ENCODE measurements at regions not wholly inside any gene's neighbourhood (a gene's known extent, or its start where the extent isn't known, plus 50 kb on each side); places are given as distances from the start of the nearest gene placed in this dataset.
"Not testable (repeated sequence)": the region's sequence is repeated elsewhere in the genome, so short reads cannot be mapped to it uniquely, and the experiment has no call there.

DNA sequence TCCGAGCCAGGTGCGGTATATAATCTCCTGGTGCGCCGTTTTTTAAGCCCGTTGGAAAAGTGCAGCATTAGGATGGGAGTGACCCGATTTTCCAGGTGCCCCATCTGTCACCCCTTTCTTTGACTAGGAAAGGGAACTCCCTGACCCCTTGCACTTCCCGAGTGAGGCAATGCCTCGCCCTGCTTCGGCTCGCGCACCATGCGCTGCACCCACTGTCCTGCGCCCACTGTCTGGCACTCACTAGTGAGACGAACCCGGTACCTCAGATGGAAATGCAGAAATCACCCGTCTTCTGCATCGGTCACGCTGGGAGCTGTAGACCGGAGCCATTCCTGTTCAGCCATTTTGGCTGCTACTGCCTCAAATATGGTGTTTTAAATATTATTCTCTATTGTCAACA lies 198.0 kb downstream of the MEIS1 start:
- not testable (repeated sequence) for FAIRE-seq; DNase-seq (ENCODE audit: insufficient read length, low spot score)

DNA sequence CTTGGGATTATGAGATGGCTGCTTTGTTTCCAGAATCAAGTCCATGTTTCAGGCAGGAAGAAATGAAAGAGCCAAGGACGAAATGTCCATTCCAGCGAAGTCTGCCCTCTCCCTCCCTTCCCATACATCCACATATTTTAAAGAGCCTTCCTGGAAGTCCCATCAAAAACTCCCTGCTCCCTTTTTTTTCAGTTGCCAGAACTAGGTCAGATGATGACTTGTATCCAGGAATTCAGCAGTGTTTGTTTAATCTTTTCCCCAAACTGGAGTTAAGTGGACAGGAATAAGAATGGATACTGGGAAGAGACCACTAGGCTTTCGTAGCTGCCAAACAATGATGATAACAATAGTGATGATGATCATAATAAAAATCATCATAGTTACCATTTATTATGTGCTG lies 198.7 kb downstream of the MEIS1 start:
- no peak for DNase-seq (ENCODE audit: insufficient read length, low spot score)
- FAIRE-seq: no peak
- no peak for TF ChIP-seq POLR2A (IDR thresholded peaks at IDR 0.05; ENCODE audit: low read depth, low read length)

DNA sequence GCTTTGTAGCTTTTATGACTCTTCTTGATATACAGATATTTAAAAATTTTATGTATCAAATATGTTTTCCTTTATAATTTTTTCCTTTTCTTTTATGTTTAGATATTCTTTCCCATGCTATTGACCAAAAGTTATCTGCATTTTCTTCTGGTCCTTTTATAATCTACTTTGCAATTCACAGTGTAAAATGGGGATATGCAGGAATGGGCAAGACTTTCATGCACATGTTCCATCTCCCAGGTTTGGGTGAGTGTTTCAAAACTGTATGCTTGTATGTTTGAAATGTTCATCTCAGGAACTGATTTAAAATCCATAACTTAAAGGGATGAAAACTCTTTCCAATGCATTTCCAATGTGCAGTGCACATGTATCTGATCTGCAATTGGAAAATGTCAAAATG lies 199.9 kb downstream of the MEIS1 start:
- TF ChIP-seq POLR2A (IDR thresholded peaks at IDR 0.05; ENCODE audit: low read depth, low read length): no peak

DNA sequence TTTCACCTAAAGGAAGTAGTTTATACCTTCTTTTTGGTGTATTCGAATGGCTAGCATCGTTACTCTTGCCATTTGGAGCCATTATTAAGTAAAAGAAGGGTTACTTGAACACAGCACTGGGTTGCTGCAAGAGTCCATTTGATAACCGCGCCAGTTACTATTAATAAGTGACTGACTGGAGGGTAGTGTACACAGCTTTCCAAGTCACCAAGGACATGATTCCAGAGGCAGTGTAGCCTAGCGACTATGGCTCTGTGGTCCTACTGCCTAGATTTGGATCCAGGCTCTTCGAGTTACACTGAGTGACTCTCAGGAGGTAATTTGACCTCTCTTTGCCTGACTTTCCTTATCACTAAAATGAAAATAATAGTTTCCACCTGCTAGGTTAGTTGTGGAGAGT lies 206.8 kb downstream of the MEIS1 start:
- TF ChIP-seq POLR2A (IDR thresholded peaks at IDR 0.05; ENCODE audit: low read depth, low read length): no peak
- no peak for FAIRE-seq
- no peak for DNase-seq (ENCODE audit: insufficient read length, low spot score)

More for the DNA sequence above, 199.9 kb downstream of the MEIS1 start:
- DNase-seq (ENCODE audit: insufficient read length, low spot score) (no peak), FAIRE-seq (no peak)

GRCh38 chr2:66648081-66648480 lies 213.2 kb downstream of the MEIS1 start:
- not testable (repeated sequence) for FAIRE-seq; DNase-seq (ENCODE audit: insufficient read length, low spot score)

DNA sequence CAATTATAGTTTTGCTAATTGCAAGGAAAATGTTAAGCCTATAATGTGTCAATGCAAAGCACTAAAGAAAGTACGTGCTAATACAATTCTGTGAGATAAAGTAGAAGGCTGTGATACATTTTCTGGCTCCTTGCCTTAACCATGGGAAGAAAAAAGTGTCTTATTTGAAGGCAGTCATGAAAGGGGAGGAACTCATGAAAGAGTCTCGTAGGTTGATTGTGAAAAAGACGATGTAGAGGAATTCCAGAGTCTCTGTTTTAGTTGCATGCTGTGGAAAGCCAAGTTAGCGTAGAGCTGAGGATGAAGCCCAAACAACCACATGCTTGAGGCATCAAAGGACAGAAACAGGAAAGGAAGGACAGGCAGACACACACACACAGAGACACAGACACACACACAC lies 214.1 kb downstream of the MEIS1 start:
- no peak for DNase-seq (ENCODE audit: insufficient read length, low spot score)
- no peak for FAIRE-seq
- no peak for TF ChIP-seq POLR2A (IDR thresholded peaks at IDR 0.05; ENCODE audit: low read depth, low read length)

GRCh38 chr2:66651295-66651694 lies 216.4 kb downstream of the MEIS1 start:
- no peak for TF ChIP-seq POLR2A (IDR thresholded peaks at IDR 0.05; ENCODE audit: low read depth, low read length)
- no peak for FAIRE-seq
- no peak for DNase-seq (ENCODE audit: insufficient read length, low spot score)

DNA sequence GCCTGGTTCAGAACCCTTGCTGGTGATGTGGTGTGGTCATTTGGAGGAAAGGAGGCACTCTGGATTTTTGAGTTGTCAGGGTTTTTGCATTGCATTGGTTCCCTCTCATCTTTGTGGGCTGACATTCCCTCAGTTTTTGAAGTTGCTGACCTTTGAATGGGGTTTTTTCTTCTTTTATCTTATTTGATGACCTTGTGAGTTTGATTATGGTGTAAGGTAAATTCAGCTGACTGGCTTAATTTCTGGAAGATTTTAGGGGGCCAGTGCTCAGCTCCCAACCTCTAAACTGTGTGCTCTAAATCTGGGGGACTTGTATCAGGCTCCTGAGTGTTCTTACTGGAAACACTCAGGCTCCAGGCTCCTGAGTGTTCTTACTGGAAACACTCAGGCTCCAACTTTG lies 225.9 kb downstream of the MEIS1 start:
- FAIRE-seq: no peak
- TF ChIP-seq POLR2A (IDR thresholded peaks at IDR 0.05; ENCODE audit: low read depth, low read length): no peak

DNA sequence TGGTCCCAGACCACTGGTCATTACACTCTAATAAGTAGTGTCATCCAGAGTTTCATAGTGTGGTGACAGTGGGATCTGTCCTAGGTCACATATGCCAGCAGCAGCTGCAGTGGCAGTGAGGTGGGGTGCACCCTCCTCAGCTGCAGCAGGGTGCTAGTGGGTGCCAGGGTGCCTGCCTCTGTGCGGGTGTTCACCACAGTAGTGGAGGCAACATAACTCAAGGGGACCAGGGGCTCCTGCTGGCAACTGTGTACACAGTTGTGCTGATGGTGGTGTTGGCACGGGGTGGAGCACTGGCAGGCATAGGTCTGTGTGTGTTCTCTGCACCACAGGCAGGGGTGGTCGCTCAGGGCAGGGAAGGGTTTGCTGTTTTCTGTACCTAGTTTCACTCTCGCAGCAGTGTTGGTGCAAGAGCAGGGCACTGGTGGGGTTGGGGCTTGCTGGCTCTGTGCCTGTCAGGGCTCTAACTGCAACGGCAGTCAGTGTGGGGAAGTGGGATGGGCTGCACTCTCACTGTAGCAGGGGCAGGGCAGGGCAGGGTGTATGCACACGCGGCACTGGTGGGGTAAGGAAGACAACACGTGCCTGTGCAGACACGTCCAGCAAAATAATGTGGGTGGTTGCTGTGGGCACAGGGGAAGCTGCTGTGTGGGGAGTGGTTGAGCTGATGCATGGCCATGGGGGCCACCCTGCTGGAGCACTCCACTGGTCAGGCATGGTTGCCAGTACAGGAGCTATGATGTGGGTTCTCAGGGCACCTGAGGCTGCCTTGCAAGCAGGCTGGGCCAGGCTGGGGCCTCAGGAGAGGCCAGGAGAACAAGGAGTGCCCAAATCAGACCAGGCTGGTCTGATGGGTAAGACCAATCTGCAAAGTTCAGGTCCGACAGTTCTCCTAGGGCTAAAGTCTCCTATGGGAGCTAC lies 226.6 kb downstream of the MEIS1 start:
- no peak for TF ChIP-seq POLR2A (IDR thresholded peaks at IDR 0.05; ENCODE audit: low read depth, low read length)
- no peak for FAIRE-seq

More for the DNA sequence above, 225.9 kb downstream of the MEIS1 start:
- no peak for DNase-seq (ENCODE audit: insufficient read length, low spot score)

GRCh38 chr2:66665124-66665984 lies 230.4 kb downstream of the MEIS1 start:
- TF ChIP-seq POLR2A (IDR thresholded peaks at IDR 0.05; ENCODE audit: low read depth, low read length): no peak
- DNase-seq (ENCODE audit: insufficient read length, low spot score) (no peak), FAIRE-seq (no peak)

More for the DNA sequence above, 226.6 kb downstream of the MEIS1 start:
- no peak for DNase-seq (ENCODE audit: insufficient read length, low spot score)

- FAIRE-seq: no peak
- DNase-seq (ENCODE audit: insufficient read length, low spot score): no peak
- TF ChIP-seq POLR2A (IDR thresholded peaks at IDR 0.05; ENCODE audit: low read depth, low read length): no peak
These were observed 232.4 kb downstream of the MEIS1 start for GRCh38 chr2:66667301-66667700.

DNA sequence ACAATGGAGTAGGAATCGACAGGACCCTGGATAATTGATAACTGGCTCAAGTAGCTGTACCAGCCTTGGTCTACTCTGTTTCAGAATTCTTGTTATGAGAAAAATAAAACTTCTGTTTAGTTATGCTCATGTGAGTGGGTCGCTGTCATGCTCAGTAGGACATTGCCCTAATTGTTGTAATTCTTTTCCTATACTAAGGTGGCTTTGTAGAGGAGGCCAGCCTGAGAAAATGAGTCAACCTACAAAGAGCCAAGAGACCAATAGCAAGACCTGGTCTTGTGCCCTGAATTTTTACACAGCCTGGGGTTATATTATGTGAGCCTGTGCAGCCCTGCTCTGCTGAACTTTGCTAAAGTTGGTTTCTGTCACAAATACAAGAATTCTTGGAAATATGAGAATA lies 238.4 kb downstream of the MEIS1 start:
- TF ChIP-seq POLR2A (IDR thresholded peaks at IDR 0.05; ENCODE audit: low read depth, low read length): no peak
- FAIRE-seq (no peak), DNase-seq (ENCODE audit: insufficient read length, low spot score) (no peak)

DNA sequence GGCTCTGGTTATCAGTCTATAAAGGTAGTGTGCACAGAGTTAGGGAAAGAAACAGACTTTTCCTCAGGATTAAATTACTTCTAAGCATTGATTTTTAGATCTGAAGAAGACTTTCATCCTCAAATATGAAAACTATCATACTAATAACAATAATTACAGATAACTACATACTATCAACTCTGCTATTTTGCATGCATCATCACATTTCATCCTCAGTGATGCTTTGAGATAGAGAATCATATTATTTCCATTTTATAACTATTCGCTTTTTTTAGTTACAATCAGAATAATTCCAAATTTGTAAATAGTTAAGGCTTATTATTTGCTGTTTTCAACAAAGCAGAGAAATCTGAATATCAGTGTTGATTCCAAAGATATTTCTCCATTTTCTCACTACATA lies 239.2 kb downstream of the MEIS1 start:
- DNase-seq (ENCODE audit: insufficient read length, low spot score) (no peak), FAIRE-seq (no peak)
- no peak for TF ChIP-seq POLR2A (IDR thresholded peaks at IDR 0.05; ENCODE audit: low read depth, low read length)

DNA sequence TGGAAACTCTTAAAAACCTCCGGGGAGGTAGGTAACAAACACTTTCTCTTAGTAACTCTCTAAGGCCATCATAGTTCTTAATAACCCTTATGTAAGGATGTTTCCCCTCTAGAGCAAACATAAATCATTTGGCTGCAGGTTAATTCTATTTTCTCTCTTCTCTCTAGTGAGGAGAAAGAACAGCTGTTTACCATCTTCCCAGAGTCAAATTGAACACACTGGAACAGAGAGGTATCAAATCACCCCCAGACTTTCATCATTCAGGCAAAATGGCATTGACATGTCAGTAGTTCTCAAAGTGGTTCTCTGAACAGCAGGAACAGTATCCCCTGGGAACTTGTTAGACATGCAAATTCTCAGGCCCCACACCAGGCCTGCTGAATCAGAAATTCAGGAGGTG lies 240.7 kb downstream of the MEIS1 start:
- DNase-seq (ENCODE audit: insufficient read length, low spot score) (no peak), FAIRE-seq (no peak)

More for the DNA sequence above, 240.7 kb downstream of the MEIS1 start:
- TF ChIP-seq POLR2A (IDR thresholded peaks at IDR 0.05; ENCODE audit: low read depth, low read length): no peak

Data from H54 (cell line).